Glutamatergic neuron (in vitro differentiated cells): ENCODE measurements at regions not wholly inside any gene's neighbourhood (a gene's known extent, or its start where the extent isn't known, plus 50 kb on each side); places are given as distances from the start of the nearest gene placed in this dataset.
"Not testable (repeated sequence)": the region's sequence is repeated elsewhere in the genome, so short reads cannot be mapped to it uniquely, and the experiment has no call there.

Source experiments
- DNase-seq: peaks from one replicate; pipeline ENCODE4 v3.0.0; 2022
- H3K27ac Mint-ChIP-seq: one replicate; pipeline ENCODE4 v1.8.0; 2020; ENCODE audit warnings: mild to moderate bottlenecking, mixed read lengths, inconsistent platforms; ENCODE audit not compliant: unreplicated experiment
- H3K27me3 Mint-ChIP-seq: one replicate; pipeline ENCODE4 v1.8.0; 2020; ENCODE audit warnings: mild to moderate bottlenecking, moderate library complexity, mixed read lengths, inconsistent platforms; ENCODE audit not compliant: unreplicated experiment
- H3K36me3 Mint-ChIP-seq: one replicate; pipeline ENCODE4 v1.8.0; 2020; ENCODE audit warnings: mild to moderate bottlenecking, mixed read lengths, inconsistent platforms; ENCODE audit not compliant: unreplicated experiment
- H3K4me1 Mint-ChIP-seq: one replicate; pipeline ENCODE4 v1.8.0; 2020; ENCODE audit warnings: mild to moderate bottlenecking, low read depth, mixed read lengths, inconsistent platforms; ENCODE audit not compliant: unreplicated experiment
- H3K4me3 Mint-ChIP-seq: one replicate; pipeline ENCODE4 v1.8.0; 2020; ENCODE audit warnings: mild to moderate bottlenecking, mixed read lengths, inconsistent platforms; ENCODE audit not compliant: unreplicated experiment
- H3K9me3 Mint-ChIP-seq: one replicate; pipeline ENCODE4 v1.8.0; 2020; ENCODE audit warnings: mild to moderate bottlenecking, moderate library complexity, mixed read lengths, inconsistent platforms; ENCODE audit not compliant: unreplicated experiment
- TF ChIP-seq, protein P1 (sequence below): fragments of 200-600 bp; sonication (generic); IDR thresholded peaks from one replicate; pipeline ENCODE4 v1.5.0; 2021; ENCODE audit not compliant: partially characterized antibody, unreplicated experiment

GRCh38 chr18:76275727-76276313 is 219.2 kb downstream of the ZNF516 start:
- Mint-ChIP-seq H3K36me3 (no peaks in the 10 kb centered on the region), H3K9me3 (no peaks in the 10 kb centered on the region), H3K4me3 (no peak overlapping the region), H3K27me3 (peaks cover 1% of the 10 kb centered on the region), H3K27ac (no peak overlapping the region), H3K4me1 (no peaks in the 10 kb centered on the region)
- TF ChIP-seq, protein P1, sequence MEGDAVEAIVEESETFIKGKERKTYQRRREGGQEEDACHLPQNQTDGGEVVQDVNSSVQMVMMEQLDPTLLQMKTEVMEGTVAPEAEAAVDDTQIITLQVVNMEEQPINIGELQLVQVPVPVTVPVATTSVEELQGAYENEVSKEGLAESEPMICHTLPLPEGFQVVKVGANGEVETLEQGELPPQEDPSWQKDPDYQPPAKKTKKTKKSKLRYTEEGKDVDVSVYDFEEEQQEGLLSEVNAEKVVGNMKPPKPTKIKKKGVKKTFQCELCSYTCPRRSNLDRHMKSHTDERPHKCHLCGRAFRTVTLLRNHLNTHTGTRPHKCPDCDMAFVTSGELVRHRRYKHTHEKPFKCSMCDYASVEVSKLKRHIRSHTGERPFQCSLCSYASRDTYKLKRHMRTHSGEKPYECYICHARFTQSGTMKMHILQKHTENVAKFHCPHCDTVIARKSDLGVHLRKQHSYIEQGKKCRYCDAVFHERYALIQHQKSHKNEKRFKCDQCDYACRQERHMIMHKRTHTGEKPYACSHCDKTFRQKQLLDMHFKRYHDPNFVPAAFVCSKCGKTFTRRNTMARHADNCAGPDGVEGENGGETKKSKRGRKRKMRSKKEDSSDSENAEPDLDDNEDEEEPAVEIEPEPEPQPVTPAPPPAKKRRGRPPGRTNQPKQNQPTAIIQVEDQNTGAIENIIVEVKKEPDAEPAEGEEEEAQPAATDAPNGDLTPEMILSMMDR, result no peak
- DNase-seq, result no peak

DNA sequence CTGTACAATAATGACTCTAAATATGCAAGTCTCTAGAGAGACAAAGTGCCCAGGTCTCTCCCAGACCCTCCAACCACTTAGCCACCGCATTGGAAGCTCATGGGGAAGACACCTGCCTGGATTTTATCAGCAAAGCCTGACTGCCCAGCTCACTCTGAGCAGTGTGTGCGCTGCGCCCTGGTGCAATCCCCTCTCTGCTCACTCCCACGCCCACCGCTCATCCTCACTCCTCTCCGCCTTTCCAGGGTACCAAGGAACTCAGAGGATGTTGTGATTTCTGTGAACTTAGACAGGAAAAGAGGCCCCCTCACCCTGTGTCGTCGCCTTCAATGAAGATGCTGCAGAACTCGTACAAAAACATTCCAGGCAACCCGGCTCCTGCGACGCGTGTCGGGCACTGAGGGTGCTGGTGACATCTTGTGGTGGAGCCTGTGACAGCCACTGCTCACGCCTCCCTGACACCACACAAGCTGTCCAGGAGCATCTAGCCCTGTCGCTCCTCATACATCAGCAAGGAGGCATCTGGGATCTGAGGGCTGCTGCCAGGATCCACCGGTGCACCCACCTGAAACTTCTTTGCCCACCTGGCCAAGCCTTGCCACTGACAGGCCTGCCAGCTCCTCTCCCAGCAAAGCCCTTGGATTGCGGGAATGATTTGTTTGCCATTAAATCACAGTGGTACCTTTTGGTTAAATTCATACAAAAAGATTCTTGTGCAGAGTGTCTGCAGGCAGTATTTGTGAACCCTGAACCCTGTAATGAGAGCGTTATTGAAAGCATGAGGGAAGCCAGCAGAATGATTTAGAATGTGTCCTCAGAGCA is 220.4 kb downstream of the ZNF516 start:
- Mint-ChIP-seq H3K9me3 (no peaks in the 10 kb centered on the region), H3K4me3 (no peak overlapping the region), H3K36me3 (no peaks in the 10 kb centered on the region), H3K27ac (no peak overlapping the region), H3K27me3 (peaks cover 5% of the 10 kb centered on the region), H3K4me1 (no peaks in the 10 kb centered on the region)
- TF ChIP-seq, protein P1, result no peak
- DNase-seq, result peak; percentile 68

DNA sequence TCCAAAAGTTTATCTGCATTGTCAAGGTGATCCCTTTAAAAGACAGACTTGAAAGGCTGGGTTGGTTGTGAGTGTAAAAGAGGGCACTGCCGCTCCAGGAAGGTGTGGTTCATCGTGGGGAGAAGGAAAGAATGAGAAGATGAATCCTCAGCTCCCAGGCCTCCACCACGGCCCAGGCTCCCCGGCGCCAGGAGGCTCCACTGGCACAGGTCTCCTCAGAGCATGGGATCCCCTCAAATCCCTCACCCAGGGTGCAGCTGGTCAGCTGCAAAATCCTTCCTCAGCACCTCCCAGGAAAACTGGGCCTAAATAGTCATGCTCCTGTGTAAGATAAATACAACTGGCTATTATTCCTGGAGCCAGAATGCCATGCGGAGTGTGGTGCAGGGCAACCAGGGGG is 221.1 kb downstream of the ZNF516 start:
- TF ChIP-seq, protein P1, result no peak
- Mint-ChIP-seq H3K27me3 (peaks cover 5% of the 10 kb centered on the region), H3K4me3 (no peak overlapping the region), H3K36me3 (no peaks in the 10 kb centered on the region), H3K27ac (no peak overlapping the region), H3K9me3 (no peaks in the 10 kb centered on the region), H3K4me1 (no peaks in the 10 kb centered on the region)
- no peak for DNase-seq

- Mint-ChIP-seq H3K4me1 (no peaks in the 10 kb centered on the region), H3K36me3 (no peaks in the 10 kb centered on the region), H3K4me3 (no peak overlapping the region), H3K9me3 (no peaks in the 10 kb centered on the region), H3K27me3 (peaks cover 5% of the 10 kb centered on the region), H3K27ac (no peak overlapping the region)
- TF ChIP-seq, protein P1, result no peak
- DNase-seq, result no peak
Observed at GRCh38 chr18:76273036-76273545, 222.0 kb downstream of the ZNF516 start.

DNA sequence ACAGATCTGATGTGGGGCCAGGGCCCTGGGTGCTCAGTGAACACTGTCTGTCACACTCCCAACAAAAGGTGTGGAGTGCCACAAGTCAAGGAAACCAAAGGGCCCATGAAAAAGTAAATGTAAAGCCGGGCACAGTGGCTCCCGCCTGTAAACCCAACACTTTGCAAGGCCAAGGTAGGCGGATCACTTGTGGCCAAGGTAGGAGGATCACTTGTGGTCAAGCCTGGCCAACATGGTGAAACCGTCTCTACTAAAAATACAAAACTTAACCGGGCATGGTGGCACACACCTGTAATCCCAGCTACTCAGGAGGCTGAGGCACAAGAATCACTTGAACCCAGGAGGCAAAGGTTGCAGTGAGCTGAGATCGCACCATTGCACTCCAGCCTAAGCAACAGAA is 227.6 kb downstream of the ZNF516 start:
- H3K4me3 Mint-ChIP-seq, H3K36me3 Mint-ChIP-seq: not testable (repeated sequence)

More for the DNA sequence above, 227.6 kb downstream of the ZNF516 start:
- not testable (repeated sequence) for H3K4me1 Mint-ChIP-seq, H3K27me3 Mint-ChIP-seq, DNase-seq, H3K27ac Mint-ChIP-seq, H3K9me3 Mint-ChIP-seq
